Fibroblast of villous mesenchyme (primary cell): ENCODE measurements at regions not wholly inside any gene's neighbourhood (a gene's known extent, or its start where the extent isn't known, plus 50 kb on each side); places are given as distances from the start of the nearest gene placed in this dataset.
A peak's percentile ranks its signal among the peaks of the same experiment; 100 is the strongest.

Experiments
- DNase-seq: peaks from one replicate; pipeline ENCODE4 v3.0.0-alpha.2; 2010; ENCODE audit warnings: low read depth
- H3K4me3 ChIP-seq: 2 replicates; pipeline ENCODE4 v1.5.1; 2011; ENCODE audit warnings: low read depth, mild to moderate bottlenecking, low read length
- CTCF ChIP-seq: IDR thresholded peaks from 2 replicates; pipeline ENCODE4 v1.5.1; 2012; ENCODE audit warnings: low read depth, mild to moderate bottlenecking, low read length; ENCODE audit not compliant: insufficient read depth

GRCh38 chr4:13859423-13859822 is 231.9 kb upstream of the BOD1L1 start:
- no peak for DNase-seq
- no peak for TF ChIP-seq CTCF
- no peak overlapping the region for H3K4me3 ChIP-seq

GRCh38 chr4:13860126-13860525 is 232.6 kb upstream of the BOD1L1 start:
- no peak for DNase-seq
- TF ChIP-seq CTCF, result peak; percentile 24
- H3K4me3 ChIP-seq, result no peak overlapping the region

- H3K4me3 ChIP-seq, result no peak overlapping the region
- DNase-seq, result peak; percentile 20
- no peak for TF ChIP-seq CTCF
Observed at GRCh38 chr4:13865871-13866669, 238.5 kb upstream of the BOD1L1 start.

- no peak for DNase-seq
- no peak for TF ChIP-seq CTCF
- H3K4me3 ChIP-seq, result no peak overlapping the region
Observed at GRCh38 chr4:13866881-13867280, 239.4 kb upstream of the BOD1L1 start.

GRCh38 chr4:13872155-13872554 is 244.6 kb upstream of the BOD1L1 start:
- peak; percentile 56 for DNase-seq
- TF ChIP-seq CTCF, result no peak
- H3K4me3 ChIP-seq, result no peak overlapping the region

GRCh38 chr4:13872955-13873354 is 245.4 kb upstream of the BOD1L1 start:
- no peak for TF ChIP-seq CTCF
- no peak for DNase-seq
- no peak overlapping the region for H3K4me3 ChIP-seq

- no peak for DNase-seq
- no peak for TF ChIP-seq CTCF
- H3K4me3 ChIP-seq, result no peak overlapping the region
Observed at GRCh38 chr4:13875181-13875580, 247.7 kb upstream of the BOD1L1 start.
